Epithelial cell of esophagus (primary cell): ENCODE measurements at regions not wholly inside any gene's neighbourhood (a gene's known extent, or its start where the extent isn't known, plus 50 kb on each side); places are given as distances from the start of the nearest gene placed in this dataset.
"Not testable (repeated sequence)": the region's sequence is repeated elsewhere in the genome, so short reads cannot be mapped to it uniquely, and the experiment has no call there.

ENCODE experiments used
- DNase-seq: peaks from one replicate; pipeline ENCODE4 v3.0.0; 2010; ENCODE audit warnings: low read depth
- H3K4me3 ChIP-seq: 2 replicates; pipeline ENCODE4 v1.5.1; 2011; ENCODE audit warnings: mild to moderate bottlenecking, low read length, control low read depth
- TF ChIP-seq, protein P1 (sequence below): IDR thresholded peaks from 2 replicates; pipeline ENCODE4 v1.5.1; 2011; ENCODE audit warnings: low read depth, mild to moderate bottlenecking, low read length, control low read depth, inconsistent platforms; ENCODE audit not compliant: insufficient read depth; ENCODE audit errors: missing control alignments

DNA sequence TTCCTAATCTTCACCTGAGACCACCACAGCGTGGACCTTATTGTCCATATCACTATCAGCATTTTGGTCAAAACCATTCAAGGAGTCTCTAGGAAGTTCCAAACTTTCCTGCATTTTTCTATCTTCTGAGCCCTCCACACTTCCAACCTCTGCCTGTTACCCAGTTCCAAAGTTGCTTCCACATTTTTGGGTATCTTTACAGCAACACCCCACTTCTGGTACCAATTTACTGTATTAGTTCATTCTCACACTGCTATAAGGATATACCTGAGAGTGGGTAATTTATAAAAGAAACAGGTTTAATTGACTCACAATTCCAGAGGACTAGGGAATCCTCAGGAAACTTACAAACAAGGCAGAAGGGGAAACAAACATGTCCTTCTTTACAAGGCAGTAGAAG lies 103.3 kb upstream of the CBLB start:
- TF ChIP-seq, protein P1, sequence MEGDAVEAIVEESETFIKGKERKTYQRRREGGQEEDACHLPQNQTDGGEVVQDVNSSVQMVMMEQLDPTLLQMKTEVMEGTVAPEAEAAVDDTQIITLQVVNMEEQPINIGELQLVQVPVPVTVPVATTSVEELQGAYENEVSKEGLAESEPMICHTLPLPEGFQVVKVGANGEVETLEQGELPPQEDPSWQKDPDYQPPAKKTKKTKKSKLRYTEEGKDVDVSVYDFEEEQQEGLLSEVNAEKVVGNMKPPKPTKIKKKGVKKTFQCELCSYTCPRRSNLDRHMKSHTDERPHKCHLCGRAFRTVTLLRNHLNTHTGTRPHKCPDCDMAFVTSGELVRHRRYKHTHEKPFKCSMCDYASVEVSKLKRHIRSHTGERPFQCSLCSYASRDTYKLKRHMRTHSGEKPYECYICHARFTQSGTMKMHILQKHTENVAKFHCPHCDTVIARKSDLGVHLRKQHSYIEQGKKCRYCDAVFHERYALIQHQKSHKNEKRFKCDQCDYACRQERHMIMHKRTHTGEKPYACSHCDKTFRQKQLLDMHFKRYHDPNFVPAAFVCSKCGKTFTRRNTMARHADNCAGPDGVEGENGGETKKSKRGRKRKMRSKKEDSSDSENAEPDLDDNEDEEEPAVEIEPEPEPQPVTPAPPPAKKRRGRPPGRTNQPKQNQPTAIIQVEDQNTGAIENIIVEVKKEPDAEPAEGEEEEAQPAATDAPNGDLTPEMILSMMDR: no peak
- H3K4me3 ChIP-seq: no peak overlapping the region
- DNase-seq: no peak

DNA sequence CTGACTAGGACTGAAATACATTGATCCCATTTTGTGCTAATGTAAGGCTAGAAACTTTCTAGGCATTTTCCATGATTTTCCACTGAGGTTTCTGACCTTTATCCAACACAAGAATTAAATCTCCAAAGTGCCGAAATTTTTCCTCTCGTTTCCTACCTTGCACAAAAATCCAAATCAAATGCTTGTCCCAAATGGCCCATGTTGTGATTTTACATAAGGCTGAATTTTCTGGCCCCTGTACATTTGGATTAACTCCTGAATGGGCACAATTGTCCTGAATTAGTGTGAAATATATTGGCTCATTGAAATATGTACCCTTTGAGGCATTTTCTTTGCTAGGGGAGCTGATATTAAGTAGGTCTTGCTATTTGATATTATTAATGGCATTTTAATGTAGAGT lies 105.6 kb upstream of the CBLB start:
- no peak overlapping the region for H3K4me3 ChIP-seq
- no peak for DNase-seq
- TF ChIP-seq, protein P1: no peak

DNA sequence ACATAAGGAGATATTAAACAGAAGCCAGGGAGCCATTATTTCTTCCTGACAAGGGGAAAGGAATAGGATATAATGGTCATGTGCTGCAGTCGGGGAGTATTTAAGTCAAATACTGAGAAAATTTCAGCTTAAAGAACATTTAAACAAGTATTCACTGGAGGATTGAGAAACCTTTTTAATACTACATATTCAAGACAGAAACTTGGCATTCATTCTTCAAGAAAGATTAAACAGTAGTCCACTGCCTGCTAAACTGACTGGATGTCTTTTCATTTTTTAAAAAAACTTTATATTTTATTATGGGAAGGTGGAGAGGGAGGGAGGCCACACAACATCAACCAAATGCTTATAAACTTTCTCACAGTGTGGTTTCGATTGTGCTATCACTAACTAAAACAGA lies 107.4 kb upstream of the CBLB start:
- no peak for DNase-seq
- TF ChIP-seq, protein P1: no peak
- H3K4me3 ChIP-seq: no peak overlapping the region

DNA sequence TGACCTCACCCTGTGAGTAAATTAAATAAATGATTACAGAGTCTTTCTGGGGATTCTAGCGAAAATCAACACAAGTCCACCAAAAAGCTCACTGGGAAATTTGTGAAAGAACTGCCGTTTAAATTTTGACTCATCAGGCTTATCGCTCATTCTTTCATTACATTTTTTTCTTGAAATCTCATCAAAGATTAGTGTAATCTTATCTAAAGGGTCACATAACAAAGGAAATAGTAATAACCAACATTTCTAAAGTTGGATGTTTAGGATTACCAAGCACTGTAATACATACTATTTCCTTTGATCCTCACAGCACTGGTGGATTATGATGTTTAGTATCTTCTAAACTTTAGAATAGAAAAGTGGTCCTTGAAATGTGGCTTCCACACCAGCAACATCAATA lies 111.1 kb upstream of the CBLB start:
- TF ChIP-seq, protein P1: no peak
- DNase-seq: no peak
- no peak overlapping the region for H3K4me3 ChIP-seq

DNA sequence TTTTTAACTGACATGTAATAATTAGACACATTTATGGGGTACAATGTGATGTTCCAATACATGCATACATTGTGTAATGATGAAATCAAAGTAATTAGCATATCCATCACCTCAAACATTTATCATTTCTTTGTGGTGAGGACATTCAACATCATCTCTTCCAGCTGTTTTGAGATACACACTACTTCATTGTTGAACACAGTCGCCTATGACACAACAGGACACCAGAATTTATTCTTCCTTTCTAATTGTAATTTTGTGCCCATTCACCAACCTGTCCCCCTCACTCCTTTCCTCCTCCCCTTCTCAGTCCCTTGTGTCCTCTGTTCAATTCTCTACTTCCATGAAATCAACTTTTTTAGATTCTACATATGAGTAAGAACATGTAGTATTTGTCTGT lies 113.4 kb upstream of the CBLB start:
- TF ChIP-seq, protein P1: no peak

DNA sequence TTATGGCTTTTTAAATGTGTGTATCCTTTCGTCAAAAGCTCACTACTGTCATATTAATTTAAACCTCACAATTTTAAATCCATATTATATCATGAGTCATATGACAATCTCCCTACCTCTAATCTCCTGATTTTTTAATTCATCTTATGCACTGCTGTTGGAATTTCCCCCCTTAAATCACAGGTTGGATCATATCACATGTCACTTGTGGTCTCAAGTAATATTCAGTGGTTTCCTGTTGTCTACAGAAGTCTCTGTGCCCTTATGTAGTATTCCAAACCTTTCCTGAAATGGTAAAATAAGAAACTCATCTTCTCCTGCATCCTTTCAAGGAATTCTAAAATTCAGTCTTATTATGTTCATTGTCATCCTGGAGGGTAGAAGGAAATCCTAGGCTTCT lies 116.0 kb upstream of the CBLB start:
- DNase-seq: no peak
- no peak overlapping the region for H3K4me3 ChIP-seq
- TF ChIP-seq, protein P1: no peak

More for the DNA sequence above, 113.4 kb upstream of the CBLB start:
- no peak for DNase-seq
- H3K4me3 ChIP-seq: no peak overlapping the region

DNA sequence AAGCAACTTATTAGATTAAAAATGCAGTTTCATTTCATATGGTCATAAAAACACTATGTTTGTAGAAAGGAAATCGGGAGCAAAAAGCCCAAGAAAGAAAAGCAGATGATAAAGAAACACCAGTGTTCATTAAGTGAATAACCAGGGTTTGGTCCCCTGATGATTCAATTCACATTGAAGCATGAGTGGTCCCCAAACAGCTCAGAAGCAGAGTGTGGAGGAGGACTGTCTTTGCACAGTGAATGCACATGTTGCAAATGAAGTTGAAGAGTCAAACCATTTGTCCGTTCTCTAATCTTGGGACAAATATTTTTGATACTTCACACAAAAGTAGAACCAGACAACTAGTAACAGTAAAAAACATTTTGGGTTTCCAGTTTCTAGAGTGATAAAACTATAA lies 117.5 kb upstream of the CBLB start:
- DNase-seq, H3K4me3 ChIP-seq: not testable (repeated sequence)

DNA sequence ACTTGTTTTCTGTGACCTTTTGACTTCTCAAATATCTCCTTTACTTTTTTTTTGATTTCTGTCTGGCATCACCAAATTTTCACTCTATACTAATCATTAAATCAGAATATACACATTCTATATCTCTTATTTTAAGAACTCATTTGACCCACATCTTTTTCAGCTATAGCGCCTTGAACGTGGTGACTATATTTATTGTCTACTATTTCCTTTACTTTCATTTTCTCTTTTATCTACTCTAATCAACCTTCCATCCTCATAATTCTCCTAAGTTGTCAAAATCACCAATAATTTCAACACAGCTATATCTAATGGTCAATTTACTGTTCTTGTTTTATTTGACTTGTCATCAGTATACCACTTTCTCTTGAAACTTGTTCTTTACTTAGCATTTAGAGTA lies 119.0 kb upstream of the CBLB start:
- DNase-seq: no peak
- no peak overlapping the region for H3K4me3 ChIP-seq
- TF ChIP-seq, protein P1: no peak
